Panc1 (cell line): ENCODE measurements at regions not wholly inside any gene's neighbourhood (a gene's known extent, or its start where the extent isn't known, plus 50 kb on each side); places are given as distances from the start of the nearest gene placed in this dataset.

Experiments used
- ATAC-seq: fragments of 200-7000 bp; cut with Tn5 transposase; 2 replicates; pipeline ENCODE4 v1.9.1; 2020; ENCODE audit warnings: mild to moderate bottlenecking, moderate library complexity
- BruUV-seq: library from RNA; stranded (reverse); fragments of 400-500 nt; replicated peaks from 2 replicates; lab custom pipeline; 2021; lab: Mats Ljungman, UMichigan
- CTCF ChIA-PET: fragments of 300-600 bp; sonication (Branson Sonifier 250); formaldehyde crosslinking; loops from one replicate; lab custom pipeline; 2022; ENCODE audit warnings: antibody characterized with exemption; lab: Charles Lee
- POLR2A ChIA-PET: fragments of 300-600 bp; sonication (Branson Sonifier 250); formaldehyde crosslinking; loops from one replicate; lab custom pipeline; 2022; ENCODE audit warnings: antibody characterized with exemption; lab: Charles Lee
- DNase-seq: peaks from one replicate; pipeline ENCODE4 v3.0.0-alpha.2; 2010; ENCODE audit warnings: low read depth, low spot score
- H3K27ac ChIP-seq: 2 replicates; pipeline ENCODE4 v1.5.1; 2011; ENCODE audit warnings: mild to moderate bottlenecking, low read length, inconsistent platforms
- H3K27me3 ChIP-seq: fragments of 200-500 bp; sonication (Bioruptor generic); 2 replicates; pipeline ENCODE4 v1.6.0; 2014; ENCODE audit warnings: low read length, inconsistent platforms; ENCODE audit not compliant: control insufficient read depth, insufficient read depth
- H3K36me3 ChIP-seq: fragments of 200-500 bp; sonication (Bioruptor generic); 2 replicates; pipeline ENCODE4 v1.5.1; 2014; ENCODE audit warnings: inconsistent platforms, mild to moderate bottlenecking, low read length, moderate library complexity; ENCODE audit not compliant: control insufficient read depth, insufficient read depth
- H3K4me1 ChIP-seq: 2 replicates; pipeline ENCODE4 v1.5.1; 2011; ENCODE audit warnings: inconsistent platforms, mild to moderate bottlenecking, low read length, moderate library complexity; ENCODE audit not compliant: control insufficient read depth, insufficient read depth
- H3K4me3 ChIP-seq, 2 experiments: 2 replicates each; pipeline ENCODE4 v1.5.1; 2011 to 2012; ENCODE audit warnings: low read depth in 2 of 2, low read length in 2 of 2, mild to moderate bottlenecking in 2 of 2, inconsistent platforms in 1 of 2, moderate library complexity in 1 of 2
- H3K9me3 ChIP-seq: fragments of 200-500 bp; sonication (Bioruptor generic); 2 replicates; pipeline ENCODE4 v1.5.1; 2014; ENCODE audit warnings: low read depth, mild to moderate bottlenecking, inconsistent platforms, low read length, moderate library complexity; ENCODE audit not compliant: control insufficient read depth, insufficient read depth
- CTCF ChIP-seq: fragments of 450-650 bp; IDR thresholded peaks from 2 replicates; pipeline ENCODE4 v1.5.1; 2017; ENCODE audit warnings: mild to moderate bottlenecking
- POLR2AphosphoS5 ChIP-seq: IDR thresholded peaks from 2 replicates; pipeline ENCODE4 v1.6.1; 2012; ENCODE audit warnings: mild to moderate bottlenecking, low read depth, low read length, moderate library complexity
- REST ChIP-seq, 2 experiments: IDR thresholded peaks; 2 replicates each; pipeline ENCODE4 v1.6.1; 2011 to 2012; ENCODE audit warnings: low read depth in 2 of 2, control low read depth in 1 of 2, low read length in 1 of 2, mild to moderate bottlenecking in 1 of 2, moderate library complexity in 1 of 2; ENCODE audit not compliant: insufficient read depth in 1 of 2
- SIN3A ChIP-seq: IDR thresholded peaks from 2 replicates; pipeline ENCODE4 v1.6.1; 2012; ENCODE audit warnings: low read depth, mild to moderate bottlenecking, low read length, moderate library complexity, borderline replicate concordance; ENCODE audit not compliant: insufficient read depth
- TCF7L2 ChIP-seq: IDR thresholded peaks from 2 replicates; pipeline ENCODE4 v1.6.1; 2011; ENCODE audit warnings: mild to moderate bottlenecking, low read depth, low read length, inconsistent platforms
- in situ Hi-C: cut with HindIII; loops from 2 replicates; pipeline ENCODE4 v1.10.0; 2016; ENCODE audit warnings: low sequenced_read_pairs, low pct_unique_long_range_greater_than_20kb
- intact Hi-C: fragments of 100-400 bp; cut with micrococcal nuclease; formaldehyde crosslinking; loops from one replicate; pipeline ENCODE4 v1.10.0; 2022; ENCODE audit not compliant: unreplicated experiment

- intact Hi-C loops (no loop called here), in situ Hi-C loops (no loop called here)
- TF ChIP-seq SIN3A (no peak), TCF7L2 (no peak), REST (IDR thresholded peaks at IDR 0.05; ENCODE audit: insufficient read depth in 1 of 2, low read depth in 2 of 2, low read length in 1 of 2) (no peak), CTCF (no peak), POLR2AphosphoS5 (no peak)
- POLR2A ChIA-PET = no interaction called here
- no peak for ATAC-seq
- Histone ChIP-seq H3K27me3 (no peaks in the 10 kb centered on the region), H3K36me3 (no peaks in the 10 kb centered on the region), H3K9me3 (no peaks in the 10 kb centered on the region), H3K4me1 (no peaks in the 10 kb centered on the region), H3K27ac (no peak overlapping the region), H3K4me3 (no peak overlapping the region)
- DNase-seq = no peak
- CTCF ChIA-PET = no interaction called here
- no TSS peak for BruUV-seq
Observed at GRCh38 chr1:172966844-172967540, 83.7 kb downstream of the TNFSF18 start.

GRCh38 chr1:172967936-172968335 is 82.8 kb downstream of the TNFSF18 start:
- no TSS peak for BruUV-seq
- ChIA-PET CTCF (no interaction called here), POLR2A (no interaction called here)
- Histone ChIP-seq H3K27ac (no peak overlapping the region), H3K4me1 (no peaks in the 10 kb centered on the region), H3K36me3 (no peaks in the 10 kb centered on the region), H3K9me3 (no peaks in the 10 kb centered on the region), H3K4me3 (no peak overlapping the region), H3K27me3 (no peaks in the 10 kb centered on the region)
- no peak for TF ChIP-seq REST (IDR thresholded peaks at IDR 0.05; ENCODE audit: insufficient read depth in 1 of 2, low read depth in 2 of 2, low read length in 1 of 2)
- no peak for TF ChIP-seq SIN3A
- no peak for TF ChIP-seq CTCF
- no peak for TF ChIP-seq TCF7L2
- no peak for TF ChIP-seq POLR2AphosphoS5
- ATAC-seq (no peak), DNase-seq (no peak)
- in situ Hi-C loops = no loop called here
- intact Hi-C loops = no loop called here
